ENCODE measurements at regions not wholly inside any gene's neighbourhood (a gene's known extent, or its start where the extent isn't known, plus 50 kb on each side); places are given as distances from the start of the nearest gene placed in this dataset.

DNA sequence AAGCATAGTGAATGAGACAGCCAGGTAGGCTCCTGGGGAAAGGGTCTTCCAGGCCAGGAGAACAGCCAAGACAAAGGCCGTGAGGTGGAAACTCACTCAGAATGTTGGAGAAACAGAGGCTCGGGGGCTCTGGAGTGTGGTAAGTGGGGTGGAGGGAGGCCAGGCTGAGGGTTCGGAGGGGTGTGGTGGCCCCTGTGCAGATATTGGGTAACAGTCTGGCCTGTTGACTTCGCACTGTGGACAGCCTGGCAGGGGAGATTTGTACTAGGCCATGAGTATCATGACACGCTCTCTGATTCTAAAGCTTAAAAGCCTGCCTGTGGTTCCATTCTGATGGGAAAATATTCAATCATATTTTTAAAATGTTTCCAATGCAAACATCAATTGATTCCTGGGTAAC lies 239.3 kb downstream of the GADD45G start:
- CTCF ChIA-PET (ENCODE audit: partially characterized antibody), result interaction anchor here (1.2 kb wide), 1 partner anchor 246 kb away, joined by 3 read pairs; no protein-coding TSS in a partner anchor
- Histone ChIP-seq H3K36me3 (ENCODE audit: control insufficient read depth in 2 of 4, insufficient read depth in 4 of 4, low read length in 3 of 4) (no peaks in the 10 kb centered on the region), H3K9me3 (ENCODE audit: insufficient read depth in 2 of 2, low read depth in 1 of 2, low read length in 1 of 2) (no peaks in the 10 kb centered on the region), H2AFZ (ENCODE audit: low read length) (no peak overlapping the region), H3K23ac (ENCODE audit: insufficient read length) (no peak overlapping the region), H3K9ac (replicated peaks in 1 of 4; ENCODE audit: extremely low read depth in 1 of 4, low read depth in 3 of 4, low read length in 3 of 4) (no peak overlapping the region), H3K4ac (replicated peaks; ENCODE audit: insufficient read length, low read depth, low read length) (no peak overlapping the region), H2BK5ac (ENCODE audit: low read depth, low read length) (no peak overlapping the region), H3K4me1 (replicated peaks in 1 of 4; ENCODE audit: control insufficient read depth in 3 of 4, insufficient read depth in 4 of 4, low read length in 3 of 4) (peaks cover 0 to 6% (median 4%) of the 10 kb centered on the region in 4 experiments; a peak in 3 of 7 replicates), H3K4me2 (ENCODE audit: insufficient read depth in 1 of 2, low read depth in 2 of 2, low read length in 2 of 2) (no peak overlapping the region), H2BK20ac (ENCODE audit: low read length) (no peak overlapping the region), H3K23me2 (ENCODE audit: low read depth, low read length) (no peaks in the 10 kb centered on the region; the same call in 1 of the 2 replicates), H3K79me2 (ENCODE audit: control insufficient read depth in 1 of 2, insufficient read depth in 2 of 2, low read length in 2 of 2) (no peaks in the 10 kb centered on the region), H4K20me1 (replicated peaks in 1 of 2; ENCODE audit: control insufficient read depth in 1 of 2, insufficient read depth in 2 of 2, low read length in 2 of 2) (peaks cover 0 to 3% of the 10 kb centered on the region in 2 experiments), H3K4me3 (ENCODE audit: extremely low read depth in 1 of 4, insufficient read depth in 2 of 4, low read depth in 3 of 4, low read length in 4 of 4) (no peak overlapping the region), H4K8ac (ENCODE audit: extremely low read depth, insufficient read depth, low read length) (no peak overlapping the region), H4K5ac (ENCODE audit: insufficient read length, low read depth, low read length) (no peak overlapping the region), H3K14ac (ENCODE audit: insufficient read length) (no peak overlapping the region), H2AK5ac (ENCODE audit: low read depth, low read length) (no peak overlapping the region), H3K27ac (ENCODE audit: low read depth, low read length) (no peak overlapping the region), H2BK120ac (replicated peaks; ENCODE audit: low read depth, low read length) (no peak overlapping the region), H4K91ac (replicated peaks; ENCODE audit: insufficient read length, low read length) (no peak overlapping the region), H3K27me3 (replicated peaks in 1 of 4; ENCODE audit: control insufficient read depth in 3 of 4, extremely low read depth in 1 of 4, insufficient read depth in 3 of 4, low read length in 3 of 4) (peaks cover 0 to 3% (median 0%) of the 10 kb centered on the region in 4 experiments; a peak in 1 of 7 replicates), H2BK12ac (ENCODE audit: low read depth, low read length) (no peak overlapping the region), H3K79me1 (ENCODE audit: low read depth, low read length) (no peaks in the 10 kb centered on the region), H3K56ac (replicated peaks; ENCODE audit: insufficient read length, low read depth, low read length) (no peak overlapping the region), H3K18ac (ENCODE audit: extremely low read depth, low read length) (no peak overlapping the region), H2BK15ac (ENCODE audit: low read length) (no peak overlapping the region)
- FAIRE-seq (no peak), DNase-seq (ENCODE audit: low read depth in 1 of 2, low spot score in 2 of 2) (no peak)
- WGBS, 2 experiments (ENCODE audit: extremely low coverage in 1 of 2, insufficient coverage in 1 of 2, insufficient read length in 1 of 2, insufficient replicate concordance in 2 of 2, low coverage in 1 of 2, low lambda C conversion rate in 2 of 2, missing lambda C conversion rate in 1 of 2), result 97% methylated on average over 5 of the region's 5 CpGs; no CpG with 5 or more reads in 1 of the 2 experiments
- POLR2A ChIA-PET (ENCODE audit: partially characterized antibody), result no interaction called here
- TF ChIP-seq SP2 (IDR thresholded peaks at IDR 0.05; ENCODE audit: low read length) (no peak), SIX5 (IDR thresholded peaks at IDR 0.05; ENCODE audit: low read depth, low read length) (no peak), SRF (IDR thresholded peaks at IDR 0.05; ENCODE audit: low read depth, low read length) (no peak), CBX5 (IDR thresholded peaks at IDR 0.05; ENCODE audit: low read depth, low read length) (no peak), KDM1A (IDR thresholded peaks at IDR 0.05; ENCODE audit: borderline replicate concordance, low read length) (no peak), ASH2L (IDR thresholded peaks at IDR 0.05; ENCODE audit: low read length) (no peak), BRCA1 (IDR thresholded peaks at IDR 0.05; ENCODE audit: low read depth, low read length) (no peak), GTF2F1 (IDR thresholded peaks at IDR 0.05; ENCODE audit: borderline replicate concordance, low read depth, low read length) (no peak), GABPA (IDR thresholded peaks at IDR 0.05; ENCODE audit: borderline replicate concordance, insufficient read depth, low read length) (no peak), NANOG (IDR thresholded peaks at IDR 0.05; ENCODE audit: insufficient read depth, low read depth, low read length, poor library complexity, severe bottlenecking) (no peak), FOSL1 (IDR thresholded peaks at IDR 0.05; ENCODE audit: insufficient read depth, low read depth, low read length) (no peak), YY1 (IDR thresholded peaks at IDR 0.05; ENCODE audit: low read depth, low read length) (no peak)
- TF ChIP-seq, protein P1, sequence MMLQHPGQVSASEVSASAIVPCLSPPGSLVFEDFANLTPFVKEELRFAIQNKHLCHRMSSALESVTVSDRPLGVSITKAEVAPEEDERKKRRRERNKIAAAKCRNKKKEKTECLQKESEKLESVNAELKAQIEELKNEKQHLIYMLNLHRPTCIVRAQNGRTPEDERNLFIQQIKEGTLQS (IDR thresholded peaks at IDR 0.05; ENCODE audit: insufficient read depth, low read depth, low read length), result no peak

All from H1 (cell line).